ENCODE measurements at regions not wholly inside any gene's neighbourhood (a gene's known extent, or its start where the extent isn't known, plus 50 kb on each side); places are given as distances from the start of the nearest gene placed in this dataset.

DNA sequence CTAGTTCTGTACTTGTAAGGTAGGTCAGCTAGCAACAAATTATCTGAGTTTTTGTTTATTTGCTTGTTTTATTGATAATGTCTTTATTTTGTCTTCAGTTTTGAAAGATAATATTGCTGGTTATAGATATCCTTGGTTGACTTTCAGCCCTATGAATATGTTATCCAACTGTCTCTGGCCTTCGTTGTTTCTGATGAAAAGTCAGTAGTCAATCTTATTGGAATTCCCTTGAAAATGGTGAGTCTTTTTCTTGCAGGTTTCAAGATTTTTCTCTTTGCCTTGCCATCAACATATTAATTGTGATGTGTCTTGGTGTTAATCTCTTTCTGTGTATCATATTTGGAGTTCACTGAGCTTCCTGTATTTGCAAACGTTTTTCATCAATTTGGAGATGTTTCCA is 113.1 kb upstream of the NEIL3 start:
- TF ChIP-seq CTCF (IDR thresholded peaks at IDR 0.05) (no peak), POLR2A (IDR thresholded peaks at IDR 0.05) (no peak)
